ENCODE measurements at regions not wholly inside any gene's neighbourhood (a gene's known extent, or its start where the extent isn't known, plus 50 kb on each side); places are given as distances from the start of the nearest gene placed in this dataset.

DNA sequence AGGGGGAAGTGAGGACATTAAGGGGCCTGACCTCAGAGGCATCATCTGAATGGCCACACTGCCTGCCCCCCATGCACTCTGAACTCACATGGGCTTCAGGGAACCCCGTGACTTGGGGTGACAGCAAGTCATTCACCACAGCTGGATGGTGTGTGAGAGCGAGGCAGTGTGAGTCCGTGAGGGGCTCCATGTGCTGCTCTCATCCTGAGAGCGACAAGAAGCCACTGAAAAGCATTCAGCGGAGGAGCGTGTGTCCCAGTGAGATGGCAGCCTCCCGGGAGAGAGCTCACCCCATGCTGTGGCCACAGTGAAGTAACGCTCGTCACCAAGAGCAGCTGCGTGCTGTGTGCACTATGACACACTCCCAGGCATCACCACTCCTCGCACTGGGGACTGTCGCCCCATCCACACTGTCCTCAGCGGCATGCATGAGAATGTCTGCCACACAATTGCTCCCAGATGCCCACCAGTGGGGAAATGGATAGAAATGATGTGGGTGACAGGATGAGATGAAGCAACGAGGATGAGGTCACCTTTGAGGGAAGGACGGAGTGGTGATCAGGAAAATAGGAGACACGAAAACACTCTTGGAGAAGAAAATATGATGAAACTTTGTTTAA lies 213.0 kb upstream of the RAB6C start:
- no peak for DNase-seq (ENCODE audit: low read depth)

GRCh38 chr2:129767346-129768035 lies 212.0 kb upstream of the RAB6C start:
- no peak for DNase-seq (ENCODE audit: low read depth)

DNA sequence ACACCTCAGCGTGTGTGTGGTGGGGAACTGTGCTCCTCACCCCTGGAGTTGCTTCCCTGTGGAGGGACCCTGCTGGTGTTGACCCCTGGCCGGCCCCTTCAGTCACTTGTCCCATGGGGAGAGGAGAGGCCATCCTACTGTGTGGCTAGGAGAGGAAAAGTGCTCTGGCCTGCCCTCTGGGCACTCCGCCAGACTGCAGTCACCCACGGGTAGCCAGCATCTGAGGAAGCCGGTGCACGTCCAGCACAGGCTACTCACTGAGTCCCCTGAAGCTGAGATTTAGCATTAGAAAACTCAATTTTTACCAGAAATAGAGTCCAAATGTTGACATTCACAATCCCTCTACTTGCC lies 211.5 kb upstream of the RAB6C start:
- no peak for DNase-seq (ENCODE audit: low read depth)

DNA sequence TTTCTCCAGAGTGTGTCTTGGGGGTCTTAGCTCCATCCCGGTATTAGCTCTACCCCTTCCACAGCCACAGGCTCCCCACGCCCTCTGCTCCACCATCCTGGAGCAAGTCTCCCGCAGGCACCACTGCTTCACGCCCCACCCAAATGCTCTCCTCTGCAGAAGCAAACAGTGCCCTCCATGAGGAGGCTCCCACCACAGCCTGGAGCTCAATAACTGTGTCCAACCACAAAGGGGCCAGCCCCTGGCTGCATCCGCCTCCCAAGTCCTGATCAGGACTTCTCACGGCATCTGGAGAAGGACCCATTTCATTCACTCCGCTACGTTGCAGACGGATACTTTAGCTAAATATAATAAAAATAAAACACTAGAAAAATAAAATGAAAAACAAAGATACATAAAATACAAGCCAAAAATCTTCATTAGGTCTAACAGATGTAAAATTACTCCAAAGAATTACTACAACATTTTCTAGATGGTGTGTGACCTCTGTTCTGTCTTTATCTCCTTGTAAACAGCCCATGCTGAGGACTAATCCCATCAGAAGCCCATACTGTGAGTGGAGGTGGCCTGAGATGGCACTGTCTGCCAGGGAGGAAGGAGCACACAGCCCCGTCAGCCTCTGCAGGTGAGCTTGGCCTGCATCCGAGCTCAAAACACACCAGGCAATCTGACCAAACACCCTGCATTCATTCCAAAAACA lies 210.8 kb upstream of the RAB6C start:
- no peak for DNase-seq (ENCODE audit: low read depth)

- DNase-seq (ENCODE audit: low read depth) = no peak
Observed at GRCh38 chr2:129769185-129769991, 210.1 kb upstream of the RAB6C start.

DNA sequence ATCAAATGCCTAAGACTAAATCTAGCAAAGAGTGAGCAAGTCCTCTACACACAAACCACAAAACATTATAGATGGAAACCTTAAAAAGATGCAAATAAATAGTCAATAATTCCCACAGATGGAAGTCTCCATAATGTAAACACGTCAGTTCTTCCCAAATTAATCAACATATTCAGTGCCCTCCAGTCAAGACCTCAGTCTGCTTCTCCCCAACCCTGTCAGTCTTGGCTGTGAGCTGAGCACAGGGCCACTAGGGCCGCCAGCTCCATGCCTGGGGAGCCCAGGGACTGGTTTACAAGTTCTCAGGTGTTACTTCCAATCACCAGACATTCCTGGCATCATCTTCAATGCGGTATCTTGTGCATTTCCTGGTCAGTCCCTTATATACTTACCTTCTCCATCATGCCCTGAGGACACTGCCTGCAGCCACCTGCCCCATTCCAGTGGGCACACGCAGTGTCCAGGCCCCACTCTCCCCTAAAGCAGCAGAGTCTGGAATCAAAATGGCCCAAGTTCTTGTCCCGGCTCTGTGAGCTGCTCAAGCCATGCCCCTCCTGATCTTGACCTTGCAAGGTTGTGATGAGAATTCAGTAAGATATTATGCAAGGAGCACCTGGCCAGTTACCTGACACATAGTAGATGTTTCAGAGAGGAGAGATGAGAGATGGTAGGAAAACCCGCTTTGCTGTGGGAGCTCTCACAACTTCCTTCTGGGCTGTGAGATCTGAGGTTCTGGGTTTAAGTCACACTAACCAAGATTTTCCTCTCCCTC lies 207.9 kb upstream of the RAB6C start:
- DNase-seq (ENCODE audit: low read depth) = no peak

DNA sequence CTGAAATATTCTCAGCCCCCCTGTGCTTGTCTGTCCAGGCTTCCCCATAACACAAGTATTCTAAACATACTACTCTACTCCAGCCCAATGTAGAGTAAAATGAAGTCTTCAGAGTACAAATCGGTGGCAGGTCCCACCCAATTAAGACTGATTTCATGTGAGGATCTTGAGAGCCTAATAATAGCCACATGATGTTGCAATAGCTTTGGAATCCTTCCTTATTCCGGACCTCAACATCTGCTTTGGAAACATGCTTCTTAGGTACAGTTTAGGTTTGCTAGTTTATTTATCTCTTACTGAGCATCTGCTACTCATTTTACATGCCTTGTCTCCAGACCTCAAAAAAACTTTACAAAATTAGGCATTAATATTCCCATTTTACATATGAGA lies 207.3 kb upstream of the RAB6C start:
- DNase-seq (ENCODE audit: low read depth) = no peak

GRCh38 chr2:129775952-129776653 lies 203.4 kb upstream of the RAB6C start:
- no peak for DNase-seq (ENCODE audit: low read depth)

DNA sequence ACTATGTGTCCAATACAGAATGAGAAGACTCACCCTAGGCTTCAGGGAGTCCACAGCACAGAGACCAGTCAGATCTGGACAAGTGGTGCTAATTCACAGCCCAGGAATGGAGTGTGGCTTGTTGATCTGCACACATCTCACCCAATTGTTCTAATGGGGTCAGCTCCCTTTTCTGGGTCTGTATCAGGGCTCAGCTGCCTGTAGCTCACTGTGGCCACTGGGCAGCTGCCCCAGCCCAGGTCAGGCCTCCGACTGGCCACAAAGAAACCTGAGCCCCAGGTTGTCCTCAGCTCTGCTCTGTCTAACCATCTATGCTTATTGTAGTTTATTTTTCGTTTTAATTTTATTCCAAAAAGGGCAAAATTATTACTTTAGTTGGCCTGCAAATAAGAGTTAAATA lies 202.3 kb upstream of the RAB6C start:
- no peak for DNase-seq (ENCODE audit: low read depth)

GRCh38 chr2:129777762-129778583 lies 201.5 kb upstream of the RAB6C start:
- no peak for DNase-seq (ENCODE audit: low read depth)

DNA sequence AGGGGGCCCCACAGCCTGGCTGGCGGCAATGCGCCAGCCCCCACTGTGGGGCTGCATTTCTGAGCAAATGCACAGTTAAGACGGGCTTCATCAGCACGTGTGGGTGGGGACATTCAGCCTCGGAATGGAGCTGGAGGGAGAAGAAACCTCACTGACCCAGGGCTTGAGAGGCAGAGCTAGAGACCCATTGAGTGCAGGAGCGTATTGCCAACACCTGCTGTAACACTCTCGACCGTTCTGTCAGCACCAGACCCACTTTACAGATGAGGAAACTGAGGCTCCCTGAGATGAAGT lies 200.9 kb upstream of the RAB6C start:
- no peak for DNase-seq (ENCODE audit: low read depth)

DNA sequence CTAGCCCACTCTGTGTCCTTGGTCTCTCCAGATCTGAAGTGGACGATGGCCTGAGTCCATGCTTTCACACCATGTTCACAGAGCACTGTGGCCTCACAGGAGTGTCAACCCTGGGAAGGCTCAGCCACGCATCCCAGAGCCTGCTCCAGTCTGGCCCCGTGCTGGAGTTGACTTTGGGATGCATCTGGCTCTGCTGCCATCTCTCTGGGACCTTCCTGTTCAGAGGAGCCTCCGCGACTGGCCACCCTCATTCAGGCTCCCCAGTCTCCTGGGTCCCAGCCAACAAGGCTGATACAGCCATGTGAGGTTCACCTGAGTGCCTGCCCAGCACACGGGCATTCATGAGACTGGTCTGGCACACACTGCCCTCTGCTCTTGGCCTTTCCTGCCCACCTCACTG lies 199.7 kb upstream of the RAB6C start:
- DNase-seq (ENCODE audit: low read depth) = no peak

- DNase-seq (ENCODE audit: low read depth) = no peak
Observed at GRCh38 chr2:129780316-129781270, 198.9 kb upstream of the RAB6C start.

GRCh38 chr2:129781749-129782632 lies 197.5 kb upstream of the RAB6C start:
- DNase-seq (ENCODE audit: low read depth) = no peak

DNA sequence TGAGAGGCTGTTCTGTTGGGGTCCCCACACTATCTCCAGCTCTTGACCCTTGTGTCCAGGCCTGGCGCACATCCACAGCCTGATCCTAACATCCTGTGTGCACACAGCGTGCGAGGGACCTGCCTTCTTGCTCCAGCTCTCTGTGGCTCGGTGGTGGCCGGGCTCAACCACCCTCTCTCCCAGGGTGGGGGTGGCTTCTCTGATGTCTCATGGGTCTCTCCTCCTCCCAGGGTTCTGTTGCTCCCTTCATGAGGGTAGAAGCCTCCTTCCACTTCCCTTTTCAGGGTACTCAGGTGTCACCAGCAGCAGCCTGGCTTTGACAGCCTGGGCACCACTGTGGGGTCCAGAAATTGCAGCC lies 196.9 kb upstream of the RAB6C start:
- no peak for DNase-seq (ENCODE audit: low read depth)

DNA sequence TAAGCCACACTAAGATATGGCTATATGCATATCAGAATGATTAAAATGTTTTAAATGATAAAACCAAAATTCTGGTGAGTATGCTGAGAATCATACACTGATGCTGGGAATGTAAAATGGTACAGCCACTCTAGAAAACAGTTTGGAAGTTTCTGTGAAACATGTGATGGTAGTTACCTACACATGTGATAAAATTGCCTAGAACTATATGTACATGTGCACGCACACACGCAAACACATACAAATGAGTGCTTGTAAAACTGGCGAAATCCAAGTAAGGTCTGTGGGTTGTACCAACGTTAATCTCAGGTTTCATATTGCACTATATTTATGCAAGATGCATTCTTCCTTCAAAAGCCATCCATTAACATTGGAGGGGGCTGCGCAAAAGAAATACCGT lies 195.0 kb upstream of the RAB6C start:
- no peak for DNase-seq (ENCODE audit: low read depth)

DNA sequence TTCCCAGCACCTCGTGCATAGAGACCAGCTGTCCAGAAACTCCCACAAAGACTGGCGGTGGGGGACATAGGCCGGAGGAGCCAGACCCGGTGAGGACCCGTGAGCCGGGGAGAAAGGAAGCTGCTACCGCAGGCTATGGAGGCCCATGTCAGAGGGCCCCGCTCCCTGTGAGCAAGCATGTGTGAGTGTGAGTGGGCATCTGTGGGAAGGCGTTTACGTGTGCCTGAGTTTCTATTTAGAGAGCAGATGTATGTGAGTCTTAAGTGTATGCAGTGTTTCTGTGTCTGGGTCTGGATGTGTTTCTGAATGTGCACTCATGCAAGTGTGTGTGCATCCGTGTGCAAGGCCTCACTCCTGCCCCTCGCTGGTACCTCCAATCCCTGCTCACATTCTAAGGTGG lies 187.8 kb upstream of the RAB6C start:
- DNase-seq (ENCODE audit: low read depth) = no peak

- DNase-seq (ENCODE audit: low read depth) = no peak
Observed at GRCh38 chr2:129793431-129793902, 186.0 kb upstream of the RAB6C start.
